H1 (cell line): ENCODE measurements at regions not wholly inside any gene's neighbourhood (a gene's known extent, or its start where the extent isn't known, plus 50 kb on each side); places are given as distances from the start of the nearest gene placed in this dataset.

Source experiments
- CTCF ChIA-PET: fragments of 300-600 bp; sonication (Branson Sonifier 250); formaldehyde crosslinking; loops from one replicate; lab custom pipeline; 2021; ENCODE audit not compliant: partially characterized antibody; lab: Charles Lee
- POLR2A ChIA-PET: fragments of 300-600 bp; sonication (Branson Sonifier 250); formaldehyde crosslinking; loops from one replicate; lab custom pipeline; 2021; ENCODE audit warnings: inconsistent platforms; ENCODE audit not compliant: partially characterized antibody; lab: Charles Lee
- DNase-seq, 2 experiments: peaks; one replicate each; pipeline versions ENCODE4 v3.0.0 to v3.0.0-alpha.2; 2010 to 2022; ENCODE audit warnings: low spot score in 2 of 2, low read depth in 1 of 2, mixed read lengths in 1 of 2
- FAIRE-seq: peaks from 2 replicates; lab custom pipeline; 2011; peaks lifted over from hg19 to GRCh38; lab: Jason Lieb, UNC
- H2AFZ ChIP-seq: 2 replicates; pipeline ENCODE4 v1.8.1; 2012; ENCODE audit warnings: low read length, inconsistent platforms
- H2AK5ac ChIP-seq: 2 replicates; pipeline ENCODE4 v1.6.1; 2013; ENCODE audit warnings: low read depth, low read length
- H2BK120ac ChIP-seq: replicated peaks from 2 replicates; pipeline ENCODE3; 2013; ENCODE audit warnings: low read depth, low read length, inconsistent platforms
- H2BK12ac ChIP-seq: 2 replicates; pipeline ENCODE4 v1.6.1; 2013; ENCODE audit warnings: low read depth, low read length
- H2BK15ac ChIP-seq: 2 replicates; pipeline ENCODE4 v1.6.1; 2013; ENCODE audit warnings: low read length
- H2BK20ac ChIP-seq: 2 replicates; pipeline ENCODE4 v1.6.1; 2013; ENCODE audit warnings: low read length
- H2BK5ac ChIP-seq: 2 replicates; pipeline ENCODE4 v1.6.1; 2013; ENCODE audit warnings: low read depth, low read length
- H3K14ac ChIP-seq: 2 replicates; pipeline ENCODE4 v1.6.1; 2013; ENCODE audit warnings: inconsistent platforms; ENCODE audit not compliant: insufficient read length
- H3K18ac ChIP-seq: 2 replicates; pipeline ENCODE4 v1.6.1; 2013; ENCODE audit warnings: low read length; ENCODE audit errors: extremely low read depth
- H3K23ac ChIP-seq: 2 replicates; pipeline ENCODE4 v1.6.1; 2013; ENCODE audit warnings: inconsistent platforms; ENCODE audit not compliant: insufficient read length
- H3K23me2 ChIP-seq: 2 replicates; pipeline ENCODE4 v1.6.1; 2013; ENCODE audit warnings: low read depth, low read length
- H3K27ac ChIP-seq: 2 replicates; pipeline ENCODE4 v1.6.1; 2011; ENCODE audit warnings: low read depth, low read length, inconsistent platforms
- H3K27me3 ChIP-seq, 4 experiments: replicated peaks in 1 of 4; 1 replicate in 1 of 4; 2 replicates in 3 of 4; pipeline versions ENCODE4 v1.6.1 to v1.8.1; 2011 to 2013; ENCODE audit warnings: low read length in 3 of 4, mild to moderate bottlenecking in 3 of 4, inconsistent platforms in 2 of 4, mixed read lengths in 2 of 4, moderate library complexity in 1 of 4; ENCODE audit not compliant: control insufficient read depth in 3 of 4, insufficient read depth in 3 of 4; ENCODE audit errors: extremely low read depth in 1 of 4
- H3K36me3 ChIP-seq, 4 experiments: 2 replicates each; pipeline versions ENCODE4 v1.6.1 to v1.8.1; 2011 to 2013; ENCODE audit warnings: mild to moderate bottlenecking in 4 of 4, low read length in 3 of 4, moderate library complexity in 2 of 4, control low read depth in 1 of 4, inconsistent platforms in 1 of 4; ENCODE audit not compliant: insufficient read depth in 4 of 4, control insufficient read depth in 2 of 4
- H3K4ac ChIP-seq: replicated peaks from 2 replicates; pipeline ENCODE3; 2013; ENCODE audit warnings: low read length, low read depth, mixed read lengths, inconsistent platforms; ENCODE audit not compliant: insufficient read length
- H3K4me1 ChIP-seq, 4 experiments: replicated peaks in 1 of 4; 1 replicate in 1 of 4; 2 replicates in 3 of 4; pipeline versions ENCODE4 v1.6.1 to v1.8.1; 2011 to 2013; ENCODE audit warnings: low read length in 3 of 4, inconsistent platforms in 2 of 4, mixed read lengths in 1 of 4; ENCODE audit not compliant: insufficient read depth in 4 of 4, control insufficient read depth in 3 of 4
- H3K4me2 ChIP-seq, 2 experiments: 2 replicates each; pipeline versions ENCODE4 v1.6.1 to v1.8.1; 2011 to 2013; ENCODE audit warnings: low read depth in 2 of 2, low read length in 2 of 2, control low read depth in 1 of 2, inconsistent platforms in 1 of 2, mild to moderate bottlenecking in 1 of 2; ENCODE audit not compliant: insufficient read depth in 1 of 2
- H3K4me3 ChIP-seq, 4 experiments: fragments of 200-600, 300-600 bp in 1 of 4; sonication (generic), shearing (Covaris generic), sonication (Bioruptor Twin) in 1 of 4; 2 replicates each; pipeline versions ENCODE4 v1.5.1 to v1.8.1; 2011 to 2016; ENCODE audit warnings: low read length in 4 of 4, low read depth in 3 of 4, control low read depth in 2 of 4, inconsistent platforms in 2 of 4, mild to moderate bottlenecking in 2 of 4, mixed read lengths in 1 of 4, moderate library complexity in 1 of 4; ENCODE audit not compliant: insufficient read depth in 2 of 4; ENCODE audit errors: extremely low read depth in 1 of 4
- H3K56ac ChIP-seq: replicated peaks from 2 replicates; pipeline ENCODE3; 2013; ENCODE audit warnings: low read depth, mild to moderate bottlenecking, mixed read lengths, low read length, inconsistent platforms; ENCODE audit not compliant: insufficient read length
- H3K79me1 ChIP-seq: 2 replicates; pipeline ENCODE4 v1.6.1; 2013; ENCODE audit warnings: low read depth, low read length, control low read depth
- H3K79me2 ChIP-seq, 2 experiments: 2 replicates each; pipeline versions ENCODE4 v1.6.1 to v1.8.1; 2012 to 2013; ENCODE audit warnings: low read length in 2 of 2, mild to moderate bottlenecking in 2 of 2, inconsistent platforms in 1 of 2; ENCODE audit not compliant: insufficient read depth in 2 of 2, control insufficient read depth in 1 of 2
- H3K9ac ChIP-seq, 4 experiments: replicated peaks in 1 of 4; 1 replicate in 1 of 4; 2 replicates in 3 of 4; pipeline versions ENCODE4 v1.6.1 to v1.8.1; 2011 to 2013; ENCODE audit warnings: low read depth in 3 of 4, low read length in 3 of 4, control low read depth in 2 of 4, mild to moderate bottlenecking in 2 of 4, moderate library complexity in 2 of 4, inconsistent platforms in 1 of 4; ENCODE audit errors: extremely low read depth in 1 of 4
- H3K9me3 ChIP-seq, 2 experiments: 2 replicates each; pipeline versions ENCODE4 v1.6.1 to v1.8.1; 2012 to 2013; ENCODE audit warnings: mild to moderate bottlenecking in 2 of 2, moderate library complexity in 2 of 2, control low read depth in 1 of 2, inconsistent platforms in 1 of 2, low read depth in 1 of 2, low read length in 1 of 2, mixed read lengths in 1 of 2; ENCODE audit not compliant: insufficient read depth in 2 of 2
- H4K20me1 ChIP-seq, 2 experiments: replicated peaks in 1 of 2; 2 replicates each; pipeline versions ENCODE3 to v1.8.1; 2011 to 2013; ENCODE audit warnings: inconsistent platforms in 2 of 2, low read length in 2 of 2, mild to moderate bottlenecking in 1 of 2; ENCODE audit not compliant: insufficient read depth in 2 of 2, control insufficient read depth in 1 of 2
- H4K5ac ChIP-seq: 2 replicates; pipeline ENCODE4 v1.6.1; 2013; ENCODE audit warnings: low read length, low read depth, mixed read lengths, inconsistent platforms; ENCODE audit not compliant: insufficient read length
- H4K8ac ChIP-seq: 2 replicates; pipeline ENCODE4 v1.8.0; 2013; ENCODE audit warnings: mild to moderate bottlenecking, moderate library complexity, low read length, inconsistent platforms; ENCODE audit not compliant: insufficient read depth; ENCODE audit errors: extremely low read depth
- H4K91ac ChIP-seq: replicated peaks from 2 replicates; pipeline ENCODE3; 2013; ENCODE audit warnings: low read length, mixed read lengths, inconsistent platforms; ENCODE audit not compliant: insufficient read length
- BCL11A ChIP-seq, 2 experiments: IDR thresholded peaks; one replicate each; pipeline ENCODE4 v1.6.1; 2011; ENCODE audit warnings: low read depth in 2 of 2, low read length in 2 of 2, mild to moderate bottlenecking in 2 of 2
- EGR1 ChIP-seq: IDR thresholded peaks from 2 replicates; pipeline ENCODE4 v1.6.1; 2011; ENCODE audit warnings: low read depth, low read length, borderline replicate concordance
- NANOG ChIP-seq: IDR thresholded peaks from 2 replicates; pipeline ENCODE4 v1.6.1; 2011; ENCODE audit warnings: low read length, low read depth, mild to moderate bottlenecking, inconsistent platforms; ENCODE audit not compliant: insufficient read depth, poor library complexity, severe bottlenecking
- PHF8 ChIP-seq: fragments of 200-600 bp; sonication (generic); conservative IDR thresholded peaks from 2 replicates; pipeline ENCODE4 v1.7.1; 2012; ENCODE audit warnings: low read depth, mild to moderate bottlenecking, inconsistent platforms, low read length, moderate library complexity
- RFX5 ChIP-seq: IDR thresholded peaks from 2 replicates; pipeline ENCODE4 v1.6.1; 2011; ENCODE audit warnings: low read depth, low read length, improper control_type of control experiment, borderline replicate concordance
- SAP30 ChIP-seq: fragments of 300-600 bp; sonication (generic); IDR thresholded peaks from 2 replicates; pipeline ENCODE4 v1.7.1; 2012; ENCODE audit warnings: low read length, moderate library complexity, mild to moderate bottlenecking, inconsistent platforms; ENCODE audit not compliant: insufficient read depth, insufficient replicate concordance
- TAF1 ChIP-seq: IDR thresholded peaks from 2 replicates; pipeline ENCODE4 v1.6.1; 2011; ENCODE audit warnings: mild to moderate bottlenecking, low read depth, low read length
- WGBS, 2 experiments: shearing (Covaris generic) in 1 of 2; methylation state at CpG; one replicate each; pipeline versions ENCODE4 v1.1.6 to v1.1.7; 2013 to 2015; ENCODE audit warnings: low lambda C conversion rate in 2 of 2, mixed read lengths in 2 of 2, inconsistent platforms in 1 of 2, low coverage in 1 of 2, missing lambda C conversion rate in 1 of 2; ENCODE audit not compliant: insufficient replicate concordance in 2 of 2, insufficient coverage in 1 of 2, insufficient read length in 1 of 2; ENCODE audit errors: extremely low coverage in 1 of 2, missing lambda C conversion rate in 1 of 2; 5-methylcytosine and 5-hydroxymethylcytosine counted together
- TF ChIP-seq, protein P1 (sequence below): IDR thresholded peaks from 2 replicates; pipeline ENCODE4 v1.6.1; 2012; ENCODE audit warnings: low read length, inconsistent platforms
- TF ChIP-seq, protein P2 (sequence below): IDR thresholded peaks from 2 replicates; pipeline ENCODE4 v1.6.1; 2011; ENCODE audit warnings: low read length, improper control_type of control experiment

DNA sequence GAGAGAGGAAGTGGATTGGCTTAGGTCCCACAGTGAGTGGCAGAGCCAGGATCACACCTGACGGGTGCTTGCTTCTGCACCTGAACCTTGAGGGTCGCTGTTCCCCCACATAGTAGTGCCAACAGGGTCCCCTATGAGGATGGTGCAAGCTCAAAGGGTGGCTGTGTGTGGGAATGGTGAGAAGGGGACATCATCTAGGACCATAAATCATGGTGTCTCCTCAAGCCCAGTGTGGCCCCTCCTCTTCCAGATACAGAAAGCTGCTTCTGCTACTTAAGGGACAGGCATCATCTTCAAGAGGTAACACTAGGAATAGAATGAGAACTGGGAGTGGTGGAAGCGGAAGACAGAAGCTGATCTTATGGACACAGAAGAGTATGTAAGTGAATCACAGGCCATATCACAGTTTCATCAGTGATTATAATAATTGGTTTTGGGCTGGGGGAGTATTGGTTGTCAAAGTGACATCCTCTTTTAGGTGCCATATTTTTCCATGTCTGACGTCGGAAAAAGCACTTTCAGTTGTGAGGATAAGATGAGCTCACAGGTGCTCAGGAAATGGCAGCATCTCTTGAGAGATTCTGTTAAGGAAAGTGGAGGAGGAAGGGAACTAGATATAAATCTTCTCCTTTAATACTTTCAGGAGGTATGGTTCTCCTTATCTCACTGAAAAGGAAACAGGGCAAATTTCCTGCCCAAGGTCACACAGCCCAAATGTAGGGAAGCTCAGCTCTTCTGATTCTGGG is 83.2 kb upstream of the HNF1B start:
- no peaks in the 10 kb centered on the region; a peak in 1 of 8 replicates for H3K36me3 ChIP-seq
- 0 out of 2 replicates have a peak overlapping the region, but pooled peaks have one; percentile 56 for H2AFZ ChIP-seq
- TF ChIP-seq BCL11A (IDR thresholded peaks at IDR 0.05; ENCODE audit: low read depth in 2 of 2, low read length in 2 of 2) (no peak), TAF1 (no peak), RFX5 (no peak), EGR1 (no peak), NANOG (no peak), PHF8 (no peak), SAP30 (no peak)
- TF ChIP-seq, protein P1, sequence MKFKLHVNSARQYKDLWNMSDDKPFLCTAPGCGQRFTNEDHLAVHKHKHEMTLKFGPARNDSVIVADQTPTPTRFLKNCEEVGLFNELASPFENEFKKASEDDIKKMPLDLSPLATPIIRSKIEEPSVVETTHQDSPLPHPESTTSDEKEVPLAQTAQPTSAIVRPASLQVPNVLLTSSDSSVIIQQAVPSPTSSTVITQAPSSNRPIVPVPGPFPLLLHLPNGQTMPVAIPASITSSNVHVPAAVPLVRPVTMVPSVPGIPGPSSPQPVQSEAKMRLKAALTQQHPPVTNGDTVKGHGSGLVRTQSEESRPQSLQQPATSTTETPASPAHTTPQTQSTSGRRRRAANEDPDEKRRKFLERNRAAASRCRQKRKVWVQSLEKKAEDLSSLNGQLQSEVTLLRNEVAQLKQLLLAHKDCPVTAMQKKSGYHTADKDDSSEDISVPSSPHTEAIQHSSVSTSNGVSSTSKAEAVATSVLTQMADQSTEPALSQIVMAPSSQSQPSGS = no peak
- TF ChIP-seq, protein P2, sequence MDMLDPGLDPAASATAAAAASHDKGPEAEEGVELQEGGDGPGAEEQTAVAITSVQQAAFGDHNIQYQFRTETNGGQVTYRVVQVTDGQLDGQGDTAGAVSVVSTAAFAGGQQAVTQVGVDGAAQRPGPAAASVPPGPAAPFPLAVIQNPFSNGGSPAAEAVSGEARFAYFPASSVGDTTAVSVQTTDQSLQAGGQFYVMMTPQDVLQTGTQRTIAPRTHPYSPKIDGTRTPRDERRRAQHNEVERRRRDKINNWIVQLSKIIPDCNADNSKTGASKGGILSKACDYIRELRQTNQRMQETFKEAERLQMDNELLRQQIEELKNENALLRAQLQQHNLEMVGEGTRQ = no peak

More for the DNA sequence above, 83.2 kb upstream of the HNF1B start:
- no peak for DNase-seq
- H3K4me1 ChIP-seq = peaks cover 0 to 4% (median 0%) of the 10 kb centered on the region in 4 experiments; a peak in 2 of 7 replicates
- no peak for FAIRE-seq
- H3K9ac ChIP-seq = no peak overlapping the region
- H3K23me2 ChIP-seq = no peaks in the 10 kb centered on the region
- no peaks in the 10 kb centered on the region for H3K79me1 ChIP-seq
- H2BK15ac ChIP-seq = no peak overlapping the region
- no peak overlapping the region for H3K18ac ChIP-seq
- H3K56ac ChIP-seq = no peak overlapping the region
- H3K27ac ChIP-seq = no peak overlapping the region
- 83% methylated on average over 5 of the region's 5 CpGs; no CpG with 5 or more reads in 1 of the 2 experiments for WGBS, 2 experiments
- H3K4ac ChIP-seq = no peak overlapping the region
- no peak overlapping the region for H3K23ac ChIP-seq
- H3K27me3 ChIP-seq = no peaks in the 10 kb centered on the region
- H4K8ac ChIP-seq = no peak overlapping the region
- no peak overlapping the region for H4K91ac ChIP-seq
- ChIA-PET POLR2A (no interaction called here), CTCF (interaction anchor here (0.9 to 1.2 kb wide), 4 partner anchors 12 to 36 kb away, joined by 3 read pairs; no protein-coding TSS in a partner anchor)
- H4K5ac ChIP-seq = no peak overlapping the region
- H2BK12ac ChIP-seq = 0 out of 2 replicates have a peak overlapping the region, but pooled peaks have one; percentile 6
- no peak overlapping the region for H3K4me3 ChIP-seq
- H4K20me1 ChIP-seq = no peaks in the 10 kb centered on the region
- H2BK20ac ChIP-seq = no peak overlapping the region
- no peaks in the 10 kb centered on the region for H3K9me3 ChIP-seq
- no peak overlapping the region for H2BK120ac ChIP-seq
- no peak overlapping the region for H2AK5ac ChIP-seq
- H3K14ac ChIP-seq = no peak overlapping the region
- no peak overlapping the region for H2BK5ac ChIP-seq
- H3K79me2 ChIP-seq = no peaks in the 10 kb centered on the region
- H3K4me2 ChIP-seq = no peak overlapping the region
